HCT116 (cell line): ENCODE measurements at regions not wholly inside any gene's neighbourhood (a gene's known extent, or its start where the extent isn't known, plus 50 kb on each side); places are given as distances from the start of the nearest gene placed in this dataset.
A peak's percentile ranks its signal among the peaks of the same experiment; 100 is the strongest.

Experiments
- ATAC-seq: fragments of 200-7000 bp; cut with Tn5 transposase; 2 replicates; pipeline ENCODE4 v1.9.1; 2020; ENCODE audit warnings: mild to moderate bottlenecking, moderate library complexity
- BruUV-seq: library from RNA; stranded (reverse); fragments of 400-500 nt; replicated peaks from 2 replicates; lab custom pipeline; 2021; lab: Mats Ljungman, UMichigan
- CTCF ChIA-PET: fragments of 300-600 bp; sonication (Branson Sonifier 250); formaldehyde crosslinking; loops from one replicate; lab custom pipeline; 2021; ENCODE audit warnings: antibody characterized with exemption; lab: Charles Lee
- POLR2A ChIA-PET: fragments of 300-600, 350-600 bp; sonication (Branson Sonifier 250); formaldehyde crosslinking; loops from one replicate; lab custom pipeline; 2021; ENCODE audit warnings: antibody characterized with exemption; lab: Charles Lee
- RAD21 ChIA-PET, 2 experiments: fragments of 300-600 bp; sonication (Branson Sonifier 250); formaldehyde crosslinking; loops; one replicate each; lab custom pipeline; 2023; ENCODE audit warnings: low total read pairs in 2 of 2; ENCODE audit not compliant: uncharacterized antibody in 2 of 2, unreplicated experiment in 2 of 2, low non-redundant PET in 1 of 2; lab: Charles Lee
- DNase-seq: peaks from one replicate; pipeline ENCODE4 v3.0.0-alpha.2; 2010; ENCODE audit warnings: low read depth, low spot score
- H2AFZ ChIP-seq: fragments of 200-600 bp; shearing (Covaris generic), sonication (generic); 2 replicates; pipeline ENCODE4 v1.6.1; 2017; ENCODE audit warnings: low read depth, mixed run types, mixed read lengths, antibody characterized with exemption, low read length; ENCODE audit not compliant: poor library complexity, severe bottlenecking
- H3K27ac ChIP-seq: 2 replicates; pipeline ENCODE4 v1.5.1; 2012; ENCODE audit warnings: low read depth, low read length
- H3K27me3 ChIP-seq: fragments of 200-600 bp; sonication (generic); 2 replicates; pipeline ENCODE4 v1.6.1; 2016; ENCODE audit warnings: mixed run types, low read length, mixed read lengths; ENCODE audit not compliant: insufficient read depth
- H3K36me3 ChIP-seq, 2 experiments: fragments of 200-500 bp in 1 of 2; fragments of 200-600 bp in 1 of 2; sonication (Bioruptor generic) in 1 of 2; sonication (generic) in 1 of 2; 2 replicates each; pipeline versions ENCODE4 v1.5.1 to v1.6.1; 2014 to 2016; ENCODE audit warnings: low read length in 2 of 2, inconsistent platforms in 1 of 2, mixed read lengths in 1 of 2, mixed run types in 1 of 2; ENCODE audit not compliant: insufficient read depth in 2 of 2, control insufficient read depth in 1 of 2
- H3K4me1 ChIP-seq, 2 experiments: fragments of 200-600 bp in 1 of 2; sonication (generic) in 1 of 2; 2 replicates each; pipeline versions ENCODE4 v1.5.1 to v1.6.1; 2012 to 2017; ENCODE audit warnings: low read length in 2 of 2, inconsistent platforms in 1 of 2, mild to moderate bottlenecking in 1 of 2, mixed read lengths in 1 of 2, mixed run types in 1 of 2, moderate library complexity in 1 of 2; ENCODE audit not compliant: insufficient read depth in 2 of 2, control insufficient read depth in 1 of 2
- H3K4me2 ChIP-seq: fragments of 200-600 bp; sonication (generic); 2 replicates; pipeline ENCODE4 v1.6.1; 2017; ENCODE audit warnings: mixed run types, low read length, mixed read lengths
- H3K4me3 ChIP-seq, 2 experiments: fragments of 200-600 bp in 1 of 2; sonication (generic) in 1 of 2; replicated peaks in 1 of 2; 2 replicates each; pipeline ENCODE4 v1.5.1; 2011 to 2016; ENCODE audit warnings: low read length in 2 of 2, control low read depth in 1 of 2, low read depth in 1 of 2, mild to moderate bottlenecking in 1 of 2, mixed read lengths in 1 of 2, mixed run types in 1 of 2
- H3K79me2 ChIP-seq: fragments of 200-600 bp; sonication (generic); 2 replicates; pipeline ENCODE4 v1.6.1; 2017; ENCODE audit warnings: mild to moderate bottlenecking, mixed run types, low read length, moderate library complexity, mixed read lengths; ENCODE audit not compliant: insufficient read depth
- H3K9ac ChIP-seq: fragments of 200-600 bp; sonication (generic); 2 replicates; pipeline ENCODE4 v1.6.1; 2016; ENCODE audit warnings: low read length, mixed read lengths
- H3K9me2 ChIP-seq: fragments of 200-600 bp; sonication (generic), shearing (Covaris generic); 2 replicates; pipeline ENCODE4 v1.6.1; 2017; ENCODE audit warnings: mixed run types, mild to moderate bottlenecking, moderate library complexity; ENCODE audit not compliant: insufficient read depth
- H3K9me3 ChIP-seq, 2 experiments: fragments of 200-500 bp in 1 of 2; fragments of 200-600 bp in 1 of 2; sonication (Bioruptor generic) in 1 of 2; sonication (generic) in 1 of 2; 2 replicates each; pipeline ENCODE4 v1.6.1; 2014 to 2017; ENCODE audit warnings: low read length in 2 of 2, mixed read lengths in 2 of 2, inconsistent platforms in 1 of 2, low read depth in 1 of 2, mild to moderate bottlenecking in 1 of 2, mixed run types in 1 of 2, moderate library complexity in 1 of 2; ENCODE audit not compliant: control insufficient read depth in 1 of 2, insufficient read depth in 1 of 2
- H4K20me1 ChIP-seq: fragments of 200-600 bp; sonication (generic), shearing (Covaris generic); 2 replicates; pipeline ENCODE4 v1.6.1; 2017; ENCODE audit warnings: mixed run types, mild to moderate bottlenecking, moderate library complexity; ENCODE audit not compliant: insufficient read depth
- EGR1 ChIP-seq: IDR thresholded peaks from 2 replicates; pipeline ENCODE4 v1.6.1; 2012; ENCODE audit warnings: low read depth
- ELF1 ChIP-seq: IDR thresholded peaks from 2 replicates; pipeline ENCODE4 v1.6.1; 2012; ENCODE audit warnings: low read depth, borderline replicate concordance
- EZH2 ChIP-seq: fragments of 200-600 bp; sonication (generic); IDR thresholded peaks from 2 replicates; pipeline ENCODE4 v1.6.1; 2017; ENCODE audit warnings: antibody characterized with exemption, mixed run types
- SP1 ChIP-seq: IDR thresholded peaks from 2 replicates; pipeline ENCODE4 v1.6.1; 2012; ENCODE audit warnings: low read depth
- YY1 ChIP-seq: IDR thresholded peaks from 2 replicates; pipeline ENCODE4 v1.6.1; 2011; ENCODE audit warnings: low read length, low read depth, moderate library complexity, mild to moderate bottlenecking; ENCODE audit not compliant: insufficient replicate concordance; ENCODE audit errors: extremely low read depth
- ZNF274 ChIP-seq: fragments of 200-500 bp; sonication (Bioruptor generic); IDR thresholded peaks from 2 replicates; pipeline ENCODE4 v1.6.1; 2014; ENCODE audit warnings: mild to moderate bottlenecking, low read depth, low read length, inconsistent platforms
- intact Hi-C: fragments of 100-400 bp; cut with micrococcal nuclease; formaldehyde crosslinking; loops from 2 replicates; pipeline ENCODE4 v1.10.0; 2022
- TF ChIP-seq, protein P1 (sequence below): IDR thresholded peaks from 2 replicates; pipeline ENCODE4 v1.6.1; 2012
- TF ChIP-seq, protein P2 (sequence below), 3 experiments: fragments of 200-600 bp in 1 of 3; sonication (generic) in 1 of 3; IDR thresholded peaks in 2 of 3; conservative IDR thresholded peaks in 1 of 3; 2 replicates each; pipeline ENCODE4 v1.5.1; 2012 to 2017; ENCODE audit warnings: low read depth in 2 of 3, low read length in 2 of 3, antibody characterized with exemption in 1 of 3, borderline replicate concordance in 1 of 3, control low read depth in 1 of 3, mild to moderate bottlenecking in 1 of 3, mixed read lengths in 1 of 3, mixed run types in 1 of 3, moderate library complexity in 1 of 3; ENCODE audit not compliant: insufficient read depth in 1 of 3
- TF ChIP-seq, protein P3 (sequence below): IDR thresholded peaks from 2 replicates; pipeline ENCODE4 v1.6.1; 2012; ENCODE audit warnings: low read depth
- TF ChIP-seq, protein P4 (sequence below): IDR thresholded peaks from 2 replicates; pipeline ENCODE4 v1.6.1; 2011; ENCODE audit warnings: mild to moderate bottlenecking, low read length, moderate library complexity; ENCODE audit not compliant: insufficient replicate concordance; ENCODE audit errors: extremely low read depth

DNA sequence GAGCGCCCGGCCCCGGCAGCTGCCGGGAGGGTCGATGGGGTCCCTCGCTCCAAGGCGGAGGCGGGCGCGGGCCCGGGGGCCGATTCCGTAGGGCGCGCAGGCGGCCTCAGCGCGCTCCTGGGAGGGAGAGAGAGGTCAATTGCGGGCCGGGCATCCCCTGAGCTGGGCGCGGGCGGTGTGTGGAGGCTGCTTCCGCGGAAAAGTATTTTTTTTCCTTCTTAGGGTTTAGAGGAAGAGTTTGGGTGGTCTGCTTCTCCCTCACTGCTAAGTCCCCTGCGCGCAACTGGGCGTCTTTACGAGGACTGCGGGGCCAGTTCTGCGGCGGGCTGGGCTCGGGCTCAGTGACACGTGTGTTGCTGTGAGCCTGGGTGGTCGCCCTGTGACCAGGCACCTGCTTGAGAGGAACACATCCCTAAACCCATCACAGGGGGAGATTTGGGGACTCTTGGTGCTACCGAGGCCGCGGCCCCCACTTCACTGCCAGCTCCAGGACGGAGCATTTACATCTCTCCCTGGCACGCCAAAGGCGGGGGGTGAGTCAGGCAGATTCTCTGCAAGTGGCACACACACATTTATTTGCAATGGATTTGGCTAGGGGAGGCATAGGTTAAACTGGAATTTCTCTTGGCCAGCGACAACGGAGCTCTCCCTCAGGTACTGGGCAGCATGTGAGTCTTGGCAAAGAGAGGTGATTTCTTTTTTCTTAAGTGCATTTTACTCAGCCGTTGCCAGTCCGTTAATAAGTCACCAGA is 151.2 kb upstream of the SLC4A4 start:
- no peak for ATAC-seq
- BruUV-seq: no TSS peak
- H3K27me3 ChIP-seq: peaks cover 15% of the 10 kb centered on the region; the same call in 1 of the 2 replicates

DNA sequence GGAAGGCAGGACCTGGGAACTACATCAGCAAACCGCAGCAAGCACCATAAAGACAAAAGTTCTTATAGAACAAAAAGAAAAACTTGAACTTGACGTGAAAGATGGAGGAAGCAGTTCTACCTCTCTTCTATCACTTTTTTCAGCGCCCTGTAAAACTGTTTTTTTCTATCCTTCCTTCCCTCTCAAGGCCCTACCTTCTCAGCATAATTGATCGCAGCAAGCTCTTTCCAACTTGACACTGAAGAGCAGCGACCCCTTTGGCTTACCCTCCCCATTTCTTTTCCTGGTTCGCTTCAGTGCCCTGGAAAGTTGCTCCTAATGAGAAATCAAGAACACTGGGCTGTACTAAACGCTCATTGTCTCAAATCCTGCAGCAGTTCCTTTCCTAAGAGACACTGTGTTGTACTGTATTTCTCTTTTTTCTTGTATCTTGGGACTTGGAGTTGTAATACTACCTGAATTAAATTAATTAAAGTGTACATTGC is 150.6 kb upstream of the SLC4A4 start:
- Histone ChIP-seq H3K9ac (no peak overlapping the region), H3K4me2 (no peak overlapping the region), H3K27me3 (peaks cover 15% of the 10 kb centered on the region; the same call in 1 of the 2 replicates), H3K4me1 (peaks cover 0 to 5% of the 10 kb centered on the region in 2 experiments; a peak in 1 of 4 replicates), H3K9me2 (no peaks in the 10 kb centered on the region), H2AFZ (no peak overlapping the region), H4K20me1 (no peaks in the 10 kb centered on the region), H3K36me3 (no peaks in the 10 kb centered on the region), H3K9me3 (no peaks in the 10 kb centered on the region), H3K4me3 (no peak overlapping the region), H3K27ac (no peak overlapping the region), H3K79me2 (no peaks in the 10 kb centered on the region)
- POLR2A ChIA-PET: no interaction called here
- CTCF ChIA-PET: no interaction called here
- RAD21 ChIA-PET: no interaction called here
- no TSS peak for BruUV-seq
- no peak for ATAC-seq
- DNase-seq: no peak
- intact Hi-C loops: loop anchor here (5.0 to 10.0 kb wide), 2 partner anchors 524 to 533 kb away; no protein-coding TSS in a partner anchor
- TF ChIP-seq, protein P1, sequence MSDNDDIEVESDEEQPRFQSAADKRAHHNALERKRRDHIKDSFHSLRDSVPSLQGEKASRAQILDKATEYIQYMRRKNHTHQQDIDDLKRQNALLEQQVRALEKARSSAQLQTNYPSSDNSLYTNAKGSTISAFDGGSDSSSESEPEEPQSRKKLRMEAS: no peak
- TF ChIP-seq ZNF274: no peak
- no peak for TF ChIP-seq ELF1
- TF ChIP-seq, protein P2, sequence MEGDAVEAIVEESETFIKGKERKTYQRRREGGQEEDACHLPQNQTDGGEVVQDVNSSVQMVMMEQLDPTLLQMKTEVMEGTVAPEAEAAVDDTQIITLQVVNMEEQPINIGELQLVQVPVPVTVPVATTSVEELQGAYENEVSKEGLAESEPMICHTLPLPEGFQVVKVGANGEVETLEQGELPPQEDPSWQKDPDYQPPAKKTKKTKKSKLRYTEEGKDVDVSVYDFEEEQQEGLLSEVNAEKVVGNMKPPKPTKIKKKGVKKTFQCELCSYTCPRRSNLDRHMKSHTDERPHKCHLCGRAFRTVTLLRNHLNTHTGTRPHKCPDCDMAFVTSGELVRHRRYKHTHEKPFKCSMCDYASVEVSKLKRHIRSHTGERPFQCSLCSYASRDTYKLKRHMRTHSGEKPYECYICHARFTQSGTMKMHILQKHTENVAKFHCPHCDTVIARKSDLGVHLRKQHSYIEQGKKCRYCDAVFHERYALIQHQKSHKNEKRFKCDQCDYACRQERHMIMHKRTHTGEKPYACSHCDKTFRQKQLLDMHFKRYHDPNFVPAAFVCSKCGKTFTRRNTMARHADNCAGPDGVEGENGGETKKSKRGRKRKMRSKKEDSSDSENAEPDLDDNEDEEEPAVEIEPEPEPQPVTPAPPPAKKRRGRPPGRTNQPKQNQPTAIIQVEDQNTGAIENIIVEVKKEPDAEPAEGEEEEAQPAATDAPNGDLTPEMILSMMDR (IDR thresholded peaks at IDR 0.05 in 2 of 3, conservative IDR thresholded peaks at IDR 0.05 in 1 of 3; ENCODE audit: borderline replicate concordance in 1 of 3, insufficient read depth in 1 of 3, low read depth in 2 of 3, low read length in 2 of 3): no peak
- TF ChIP-seq, protein P3, sequence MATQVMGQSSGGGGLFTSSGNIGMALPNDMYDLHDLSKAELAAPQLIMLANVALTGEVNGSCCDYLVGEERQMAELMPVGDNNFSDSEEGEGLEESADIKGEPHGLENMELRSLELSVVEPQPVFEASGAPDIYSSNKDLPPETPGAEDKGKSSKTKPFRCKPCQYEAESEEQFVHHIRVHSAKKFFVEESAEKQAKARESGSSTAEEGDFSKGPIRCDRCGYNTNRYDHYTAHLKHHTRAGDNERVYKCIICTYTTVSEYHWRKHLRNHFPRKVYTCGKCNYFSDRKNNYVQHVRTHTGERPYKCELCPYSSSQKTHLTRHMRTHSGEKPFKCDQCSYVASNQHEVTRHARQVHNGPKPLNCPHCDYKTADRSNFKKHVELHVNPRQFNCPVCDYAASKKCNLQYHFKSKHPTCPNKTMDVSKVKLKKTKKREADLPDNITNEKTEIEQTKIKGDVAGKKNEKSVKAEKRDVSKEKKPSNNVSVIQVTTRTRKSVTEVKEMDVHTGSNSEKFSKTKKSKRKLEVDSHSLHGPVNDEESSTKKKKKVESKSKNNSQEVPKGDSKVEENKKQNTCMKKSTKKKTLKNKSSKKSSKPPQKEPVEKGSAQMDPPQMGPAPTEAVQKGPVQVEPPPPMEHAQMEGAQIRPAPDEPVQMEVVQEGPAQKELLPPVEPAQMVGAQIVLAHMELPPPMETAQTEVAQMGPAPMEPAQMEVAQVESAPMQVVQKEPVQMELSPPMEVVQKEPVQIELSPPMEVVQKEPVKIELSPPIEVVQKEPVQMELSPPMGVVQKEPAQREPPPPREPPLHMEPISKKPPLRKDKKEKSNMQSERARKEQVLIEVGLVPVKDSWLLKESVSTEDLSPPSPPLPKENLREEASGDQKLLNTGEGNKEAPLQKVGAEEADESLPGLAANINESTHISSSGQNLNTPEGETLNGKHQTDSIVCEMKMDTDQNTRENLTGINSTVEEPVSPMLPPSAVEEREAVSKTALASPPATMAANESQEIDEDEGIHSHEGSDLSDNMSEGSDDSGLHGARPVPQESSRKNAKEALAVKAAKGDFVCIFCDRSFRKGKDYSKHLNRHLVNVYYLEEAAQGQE: no peak
- TF ChIP-seq, protein P4, sequence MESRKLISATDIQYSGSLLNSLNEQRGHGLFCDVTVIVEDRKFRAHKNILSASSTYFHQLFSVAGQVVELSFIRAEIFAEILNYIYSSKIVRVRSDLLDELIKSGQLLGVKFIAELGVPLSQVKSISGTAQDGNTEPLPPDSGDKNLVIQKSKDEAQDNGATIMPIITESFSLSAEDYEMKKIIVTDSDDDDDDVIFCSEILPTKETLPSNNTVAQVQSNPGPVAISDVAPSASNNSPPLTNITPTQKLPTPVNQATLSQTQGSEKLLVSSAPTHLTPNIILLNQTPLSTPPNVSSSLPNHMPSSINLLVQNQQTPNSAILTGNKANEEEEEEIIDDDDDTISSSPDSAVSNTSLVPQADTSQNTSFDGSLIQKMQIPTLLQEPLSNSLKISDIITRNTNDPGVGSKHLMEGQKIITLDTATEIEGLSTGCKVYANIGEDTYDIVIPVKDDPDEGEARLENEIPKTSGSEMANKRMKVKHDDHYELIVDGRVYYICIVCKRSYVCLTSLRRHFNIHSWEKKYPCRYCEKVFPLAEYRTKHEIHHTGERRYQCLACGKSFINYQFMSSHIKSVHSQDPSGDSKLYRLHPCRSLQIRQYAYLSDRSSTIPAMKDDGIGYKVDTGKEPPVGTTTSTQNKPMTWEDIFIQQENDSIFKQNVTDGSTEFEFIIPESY: no peak
- no peak for TF ChIP-seq EGR1

More for the DNA sequence above, 151.2 kb upstream of the SLC4A4 start:
- no peaks in the 10 kb centered on the region for H4K20me1 ChIP-seq
- intact Hi-C loops: loop anchor here (5.0 to 10.0 kb wide), 2 partner anchors 525 to 533 kb away; no protein-coding TSS in a partner anchor
- no peak overlapping the region for H2AFZ ChIP-seq
- no peaks in the 10 kb centered on the region for H3K79me2 ChIP-seq
- no peak for TF ChIP-seq SP1
- no peak for TF ChIP-seq YY1
- TF ChIP-seq EZH2: no peak
- no peak overlapping the region; a peak in 1 of 4 replicates for H3K4me3 ChIP-seq
- POLR2A ChIA-PET: no interaction called here
- CTCF ChIA-PET: no interaction called here
- H3K4me1 ChIP-seq: peaks cover 0 to 5% of the 10 kb centered on the region in 2 experiments; a peak in 1 of 4 replicates
- RAD21 ChIA-PET: no interaction called here
- peak overlapping the region; percentile 79; the same call in 1 of the 2 replicates for H3K4me2 ChIP-seq
- no peak for DNase-seq
- no peaks in the 10 kb centered on the region for H3K36me3 ChIP-seq
- no peaks in the 10 kb centered on the region for H3K9me3 ChIP-seq
- H3K9me2 ChIP-seq: no peaks in the 10 kb centered on the region
- H3K27ac ChIP-seq: no peak overlapping the region
- no peak overlapping the region for H3K9ac ChIP-seq
